ENCODE measurements at regions not wholly inside any gene's neighbourhood (a gene's known extent, or its start where the extent isn't known, plus 50 kb on each side); places are given as distances from the start of the nearest gene placed in this dataset.
"Not testable (repeated sequence)": the region's sequence is repeated elsewhere in the genome, so short reads cannot be mapped to it uniquely, and the experiment has no call there.

GRCh38 chr7:131642429-131642828 is 86.0 kb upstream of the PODXL start:
- intact Hi-C loops (cut with micrococcal nuclease), result no loop called here
- Mint-ChIP-seq H3K36me3 (ENCODE audit: low read depth) (no peaks in the 10 kb centered on the region), H3K27ac (no peak overlapping the region), H3K9me3 (no peaks in the 10 kb centered on the region), H3K4me3 (ENCODE audit: low read depth) (no peak overlapping the region), H3K27me3 (ENCODE audit: low read depth) (no peaks in the 10 kb centered on the region), H3K4me1 (ENCODE audit: low read depth) (no peaks in the 10 kb centered on the region)
- no peak for DNase-seq (ENCODE audit: low spot score)

DNA sequence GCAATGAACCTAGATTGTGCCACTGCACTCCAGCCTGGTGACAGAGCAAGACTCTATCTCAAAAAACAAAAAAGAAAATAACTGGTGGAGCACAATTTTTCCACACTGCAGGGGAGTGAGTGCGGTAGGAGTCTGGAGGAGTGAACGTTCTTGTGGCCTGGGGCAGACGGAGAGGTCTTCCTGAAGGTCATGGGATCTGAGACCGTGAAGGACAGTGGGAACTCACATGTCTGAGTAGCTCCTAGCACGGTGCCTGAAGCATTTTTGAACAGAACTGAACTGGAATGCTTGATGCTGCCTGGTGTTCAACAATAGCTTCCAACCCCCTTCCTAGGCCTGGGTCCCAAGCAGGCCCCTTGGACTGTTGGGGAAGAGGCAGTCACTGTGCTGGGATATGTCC is 84.3 kb upstream of the PODXL start:
- DNase-seq (ENCODE audit: low spot score), result no peak
- intact Hi-C loops (cut with micrococcal nuclease), result no loop called here
- Mint-ChIP-seq H3K9me3 (no peaks in the 10 kb centered on the region), H3K27ac (no peak overlapping the region), H3K27me3 (ENCODE audit: low read depth) (no peaks in the 10 kb centered on the region), H3K36me3 (ENCODE audit: low read depth) (no peaks in the 10 kb centered on the region), H3K4me1 (ENCODE audit: low read depth) (no peaks in the 10 kb centered on the region), H3K4me3 (ENCODE audit: low read depth) (no peak overlapping the region)

DNA sequence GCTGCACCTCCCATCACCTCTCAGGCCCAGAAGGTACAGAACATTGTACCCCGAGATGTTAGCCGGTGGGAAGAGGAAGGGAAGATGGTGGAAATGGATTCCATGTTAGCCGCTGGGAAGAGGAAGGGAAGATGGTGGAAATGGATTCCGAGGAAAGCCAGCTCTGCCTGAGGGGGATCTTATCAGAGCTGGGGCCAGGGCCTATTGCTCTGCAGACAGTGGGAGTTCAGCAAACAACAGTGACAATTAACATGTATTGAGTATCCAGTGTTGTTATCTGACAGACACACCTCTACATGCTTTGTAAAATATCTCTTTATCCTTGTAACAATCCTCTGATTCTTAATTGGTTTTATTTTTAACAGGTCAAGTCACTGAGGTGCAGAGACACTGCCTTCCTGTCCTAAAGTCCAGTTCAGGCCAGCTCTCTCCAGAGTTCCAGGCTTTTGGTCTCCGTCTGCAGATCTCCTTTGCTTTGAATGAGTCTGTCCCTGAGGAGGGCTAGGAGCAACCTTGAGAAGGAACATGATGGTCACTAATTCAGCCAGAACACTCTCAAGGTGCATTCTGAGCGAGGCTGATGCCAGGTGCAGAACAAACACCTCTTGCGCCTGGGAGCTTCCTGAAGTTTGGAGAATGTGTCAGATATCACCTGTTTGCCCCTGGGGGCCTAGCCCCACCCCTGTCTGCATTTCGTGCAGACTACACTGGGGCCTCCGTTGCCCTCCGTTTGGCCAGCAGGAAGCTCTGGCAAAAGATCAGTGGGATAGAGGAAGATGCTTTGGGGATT is 82.4 kb upstream of the PODXL start:
- Mint-ChIP-seq H3K27me3 (ENCODE audit: low read depth) (no peaks in the 10 kb centered on the region), H3K4me3 (ENCODE audit: low read depth) (no peak overlapping the region), H3K9me3 (no peaks in the 10 kb centered on the region), H3K27ac (no peak overlapping the region), H3K4me1 (ENCODE audit: low read depth) (no peaks in the 10 kb centered on the region), H3K36me3 (ENCODE audit: low read depth) (no peaks in the 10 kb centered on the region)
- intact Hi-C loops (cut with micrococcal nuclease), result no loop called here
- no peak for DNase-seq (ENCODE audit: low spot score)

GRCh38 chr7:131637859-131638258 is 81.4 kb upstream of the PODXL start:
- intact Hi-C loops (cut with micrococcal nuclease), result no loop called here
- no peak for DNase-seq (ENCODE audit: low spot score)
- H3K4me3 Mint-ChIP-seq (ENCODE audit: low read depth), result no peak overlapping the region
- H3K27ac Mint-ChIP-seq, result no peak overlapping the region
- H3K36me3 Mint-ChIP-seq (ENCODE audit: low read depth), result no peaks in the 10 kb centered on the region
- no peaks in the 10 kb centered on the region for H3K4me1 Mint-ChIP-seq (ENCODE audit: low read depth)
- no peaks in the 10 kb centered on the region for H3K9me3 Mint-ChIP-seq
- no peaks in the 10 kb centered on the region for H3K27me3 Mint-ChIP-seq (ENCODE audit: low read depth)

GRCh38 chr7:131636092-131636491 is 79.7 kb upstream of the PODXL start:
- intact Hi-C loops (cut with micrococcal nuclease), result no loop called here
- Mint-ChIP-seq H3K4me1 (ENCODE audit: low read depth) (no peaks in the 10 kb centered on the region), H3K27ac (no peak overlapping the region), H3K36me3 (ENCODE audit: low read depth) (no peaks in the 10 kb centered on the region), H3K9me3 (no peaks in the 10 kb centered on the region), H3K4me3 (ENCODE audit: low read depth) (no peak overlapping the region), H3K27me3 (ENCODE audit: low read depth) (no peaks in the 10 kb centered on the region)
- no peak for DNase-seq (ENCODE audit: low spot score)

DNA sequence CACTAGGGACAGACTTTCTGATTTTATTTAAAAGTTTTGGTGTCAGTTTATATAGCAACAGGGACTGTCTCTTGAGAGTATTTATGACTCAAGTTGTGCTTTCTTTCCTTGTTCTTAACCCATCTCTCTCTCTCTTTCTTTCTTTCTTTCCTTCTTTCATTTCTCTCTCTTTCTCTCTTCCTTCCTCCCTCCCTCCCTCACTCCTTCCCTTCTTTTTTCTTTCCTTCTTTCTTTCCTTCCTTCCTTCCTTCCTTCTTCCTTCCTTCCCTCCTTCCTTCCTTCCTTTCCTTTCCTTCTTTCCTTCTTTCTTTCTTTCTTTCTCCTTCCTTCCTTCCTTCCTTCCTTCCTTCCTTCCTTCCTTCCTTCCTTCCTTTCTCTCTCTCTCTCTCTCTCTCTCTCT is 77.8 kb upstream of the PODXL start:
- H3K4me1 Mint-ChIP-seq (ENCODE audit: low read depth); H3K27me3 Mint-ChIP-seq (ENCODE audit: low read depth); H3K36me3 Mint-ChIP-seq (ENCODE audit: low read depth); H3K9me3 Mint-ChIP-seq; intact Hi-C loops (cut with micrococcal nuclease); H3K27ac Mint-ChIP-seq; DNase-seq (ENCODE audit: low spot score); H3K4me3 Mint-ChIP-seq (ENCODE audit: low read depth): not testable (repeated sequence)

DNA sequence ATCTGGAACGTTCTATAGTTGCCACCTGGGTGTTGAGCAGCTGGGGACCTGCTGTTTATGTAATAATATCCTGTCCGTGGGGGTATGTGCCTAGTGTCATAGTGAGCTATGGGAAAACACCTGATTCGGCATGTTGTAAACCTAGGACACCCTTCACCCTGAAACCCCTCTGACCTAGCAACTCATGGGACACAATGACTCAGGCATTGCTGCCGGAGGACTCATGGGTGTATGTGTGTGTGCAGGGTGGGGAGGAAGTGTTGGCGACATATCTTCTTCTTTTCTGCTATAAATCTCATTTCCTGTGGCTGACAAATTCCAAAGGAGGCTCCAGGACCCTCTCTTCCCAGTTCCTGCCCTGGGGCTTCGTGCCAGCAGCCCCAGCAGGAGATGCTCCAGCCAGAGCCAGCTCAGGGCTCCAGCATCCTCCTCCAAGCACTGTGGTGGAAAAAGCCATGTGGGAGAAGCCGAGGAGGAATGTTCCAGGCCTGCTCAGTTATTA is 77.0 kb upstream of the PODXL start:
- H3K36me3 Mint-ChIP-seq (ENCODE audit: low read depth), result no peaks in the 10 kb centered on the region
- no peaks in the 10 kb centered on the region for H3K9me3 Mint-ChIP-seq

DNA sequence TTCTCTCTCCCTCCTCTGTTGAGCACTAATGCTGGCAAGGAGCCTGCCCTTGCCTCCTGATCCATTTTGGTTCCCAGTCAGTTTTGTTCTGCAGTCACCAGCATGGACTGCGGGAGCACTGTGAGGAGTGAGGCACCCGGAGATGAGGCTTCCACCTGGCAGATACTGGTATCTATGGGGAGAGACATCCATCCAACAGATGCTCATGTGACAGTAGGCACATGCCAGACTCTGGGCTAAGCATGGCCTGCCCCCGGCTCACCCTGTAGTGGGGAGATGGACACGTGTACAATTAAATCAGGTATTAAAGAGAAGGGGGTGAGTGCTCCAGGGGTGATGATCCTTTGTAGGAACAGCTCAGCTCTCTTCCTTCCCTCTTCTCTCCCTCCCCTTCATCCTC is 74.0 kb upstream of the PODXL start:
- Mint-ChIP-seq H3K36me3 (ENCODE audit: low read depth) (no peaks in the 10 kb centered on the region), H3K4me1 (ENCODE audit: low read depth) (no peaks in the 10 kb centered on the region), H3K9me3 (no peaks in the 10 kb centered on the region), H3K27ac (no peak overlapping the region), H3K27me3 (ENCODE audit: low read depth) (peaks cover 5% of the 10 kb centered on the region), H3K4me3 (ENCODE audit: low read depth) (no peak overlapping the region)
- intact Hi-C loops (cut with micrococcal nuclease), result no loop called here
- DNase-seq (ENCODE audit: low spot score), result no peak

More for the DNA sequence above, 77.0 kb upstream of the PODXL start:
- H3K27ac Mint-ChIP-seq, result no peak overlapping the region
- H3K4me3 Mint-ChIP-seq (ENCODE audit: low read depth), result no peak overlapping the region
- intact Hi-C loops (cut with micrococcal nuclease), result no loop called here
- H3K4me1 Mint-ChIP-seq (ENCODE audit: low read depth), result no peaks in the 10 kb centered on the region
- peaks cover 5% of the 10 kb centered on the region for H3K27me3 Mint-ChIP-seq (ENCODE audit: low read depth)
- DNase-seq (ENCODE audit: low spot score), result no peak

DNA sequence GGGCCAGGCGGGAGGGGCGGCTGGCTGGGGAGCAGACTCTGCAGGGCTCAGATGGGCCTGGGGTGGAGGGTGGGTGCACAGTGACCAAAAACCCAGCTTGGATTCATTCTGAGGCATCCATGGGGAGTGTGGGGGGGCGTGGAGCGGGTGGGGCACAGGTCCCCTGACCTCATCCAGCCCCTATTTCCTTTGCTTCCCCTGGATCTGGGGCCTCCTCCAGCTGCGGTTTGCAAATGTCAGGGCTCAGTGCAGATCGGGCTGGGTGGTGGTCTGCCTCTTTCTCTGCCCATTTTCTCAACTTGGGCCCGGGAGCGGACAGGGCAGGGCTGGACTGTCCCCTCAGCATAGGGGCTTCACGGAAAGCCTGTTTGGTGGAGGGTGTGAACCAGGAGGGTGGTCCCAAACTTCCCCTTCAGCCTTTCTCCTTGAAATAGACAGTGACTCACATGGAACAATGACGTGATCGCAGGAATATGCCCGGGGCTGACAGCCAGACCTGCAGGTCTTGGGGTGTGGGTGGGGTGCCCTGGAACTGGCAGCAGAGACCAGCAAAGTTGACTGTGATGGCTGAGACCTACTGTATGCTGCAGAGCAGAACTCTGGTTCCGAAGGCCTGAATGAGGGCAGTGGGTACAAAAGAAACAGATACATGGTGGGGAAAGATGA is 72.9 kb upstream of the PODXL start:
- H3K4me1 Mint-ChIP-seq (ENCODE audit: low read depth), result no peaks in the 10 kb centered on the region
- DNase-seq (ENCODE audit: low spot score), result no peak
- no peak overlapping the region for H3K27ac Mint-ChIP-seq
- peaks cover 5% of the 10 kb centered on the region for H3K27me3 Mint-ChIP-seq (ENCODE audit: low read depth)
- H3K36me3 Mint-ChIP-seq (ENCODE audit: low read depth), result no peaks in the 10 kb centered on the region
- no peaks in the 10 kb centered on the region for H3K9me3 Mint-ChIP-seq
- intact Hi-C loops (cut with micrococcal nuclease), result no loop called here
- no peak overlapping the region for H3K4me3 Mint-ChIP-seq (ENCODE audit: low read depth)

- Mint-ChIP-seq H3K4me1 (ENCODE audit: low read depth) (no peaks in the 10 kb centered on the region), H3K4me3 (ENCODE audit: low read depth) (no peak overlapping the region), H3K27ac (no peak overlapping the region), H3K9me3 (no peaks in the 10 kb centered on the region), H3K27me3 (ENCODE audit: low read depth) (peaks cover 5% of the 10 kb centered on the region), H3K36me3 (ENCODE audit: low read depth) (no peaks in the 10 kb centered on the region)
- intact Hi-C loops (cut with micrococcal nuclease), result no loop called here
- no peak for DNase-seq (ENCODE audit: low spot score)
These were observed 72.2 kb upstream of the PODXL start for GRCh38 chr7:131628634-131629033.

DNA sequence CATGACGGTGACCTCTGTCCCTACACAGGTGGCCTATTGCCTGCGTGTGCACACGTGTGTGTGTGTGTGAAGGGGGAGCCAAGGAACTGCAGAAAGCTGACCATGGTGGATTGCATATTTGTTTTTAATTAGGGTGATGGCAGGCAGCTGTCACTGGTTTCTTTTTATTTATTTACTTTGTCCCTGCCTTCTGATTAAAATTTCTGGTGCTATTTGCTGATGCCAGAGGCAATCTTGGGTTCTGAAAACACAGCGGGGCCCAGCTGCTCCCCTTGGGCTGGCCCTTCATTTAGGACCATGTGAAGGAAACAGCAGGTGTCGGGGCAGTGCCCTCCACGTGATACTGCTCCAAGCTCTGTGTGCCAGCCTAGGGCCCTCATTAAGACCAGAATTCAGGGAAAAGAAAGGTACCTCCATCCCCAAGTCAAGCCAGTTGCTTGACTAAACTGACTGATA is 71.3 kb upstream of the PODXL start:
- H3K36me3 Mint-ChIP-seq (ENCODE audit: low read depth), result no peaks in the 10 kb centered on the region
- no peaks in the 10 kb centered on the region for H3K4me1 Mint-ChIP-seq (ENCODE audit: low read depth)
- no peaks in the 10 kb centered on the region for H3K9me3 Mint-ChIP-seq
- no peak for DNase-seq (ENCODE audit: low spot score)
- intact Hi-C loops (cut with micrococcal nuclease), result no loop called here
- peaks cover 5% of the 10 kb centered on the region for H3K27me3 Mint-ChIP-seq (ENCODE audit: low read depth)
- no peak overlapping the region for H3K27ac Mint-ChIP-seq
- no peak overlapping the region for H3K4me3 Mint-ChIP-seq (ENCODE audit: low read depth)

DNA sequence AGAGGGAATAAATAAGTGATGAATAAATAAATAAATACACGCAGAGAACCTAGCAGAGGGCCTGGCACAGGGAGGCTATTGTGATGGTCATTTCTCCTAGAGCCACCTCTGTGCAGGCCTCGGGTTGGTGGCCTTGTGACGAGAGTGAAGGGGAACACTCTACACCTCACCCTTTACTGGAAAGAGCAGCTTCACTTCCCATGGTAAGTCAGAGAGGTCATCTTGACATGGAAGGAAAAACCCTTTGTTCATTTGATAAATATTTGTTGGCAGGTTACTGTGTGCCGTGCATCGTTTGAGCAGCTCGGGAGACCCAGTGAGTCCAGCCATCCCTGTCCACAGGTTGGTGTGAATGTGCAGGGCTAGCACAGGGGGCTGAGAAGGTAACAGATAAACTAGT is 70.2 kb upstream of the PODXL start:
- H3K36me3 Mint-ChIP-seq (ENCODE audit: low read depth), result no peaks in the 10 kb centered on the region
- intact Hi-C loops (cut with micrococcal nuclease), result no loop called here
- no peak for DNase-seq (ENCODE audit: low spot score)

GRCh38 chr7:131625817-131626372 is 69.5 kb upstream of the PODXL start:
- H3K27ac Mint-ChIP-seq, result no peak overlapping the region
- no peak for DNase-seq (ENCODE audit: low spot score)
- H3K9me3 Mint-ChIP-seq, result no peaks in the 10 kb centered on the region
- H3K4me3 Mint-ChIP-seq (ENCODE audit: low read depth), result no peak overlapping the region
- peaks cover 5% of the 10 kb centered on the region for H3K27me3 Mint-ChIP-seq (ENCODE audit: low read depth)
- intact Hi-C loops (cut with micrococcal nuclease), result no loop called here
- no peaks in the 10 kb centered on the region for H3K4me1 Mint-ChIP-seq (ENCODE audit: low read depth)
- H3K36me3 Mint-ChIP-seq (ENCODE audit: low read depth), result no peaks in the 10 kb centered on the region

More for the DNA sequence above, 70.2 kb upstream of the PODXL start:
- H3K27me3 Mint-ChIP-seq (ENCODE audit: low read depth), result peaks cover 5% of the 10 kb centered on the region
- H3K9me3 Mint-ChIP-seq, result no peaks in the 10 kb centered on the region
- no peak overlapping the region for H3K27ac Mint-ChIP-seq
- H3K4me1 Mint-ChIP-seq (ENCODE audit: low read depth), result no peaks in the 10 kb centered on the region
- no peak overlapping the region for H3K4me3 Mint-ChIP-seq (ENCODE audit: low read depth)
